HCT116 (cell line): ENCODE measurements at regions not wholly inside any gene's neighbourhood (a gene's known extent, or its start where the extent isn't known, plus 50 kb on each side); places are given as distances from the start of the nearest gene placed in this dataset.

Experiments used
- CTCF ChIP-seq, 3 experiments: fragments of 200-600 bp in 1 of 3; sonication (generic) in 1 of 3; IDR thresholded peaks in 2 of 3; conservative IDR thresholded peaks in 1 of 3; 2 replicates each; pipeline ENCODE4 v1.5.1; 2012 to 2017; ENCODE audit warnings: low read depth in 2 of 3, low read length in 2 of 3, antibody characterized with exemption in 1 of 3, borderline replicate concordance in 1 of 3, control low read depth in 1 of 3, mild to moderate bottlenecking in 1 of 3, mixed read lengths in 1 of 3, mixed run types in 1 of 3, moderate library complexity in 1 of 3; ENCODE audit not compliant: insufficient read depth in 1 of 3
- POLR2A ChIP-seq: IDR thresholded peaks from 2 replicates; pipeline ENCODE4 v1.7.0; 2011; ENCODE audit warnings: borderline replicate concordance; ENCODE audit not compliant: insufficient read depth, insufficient read length; ENCODE audit errors: extremely low read depth
- RAD21 ChIP-seq: IDR thresholded peaks from 2 replicates; pipeline ENCODE4 v1.6.1; 2012; ENCODE audit warnings: low read depth, mild to moderate bottlenecking

- TF ChIP-seq CTCF (IDR thresholded peaks at IDR 0.05 in 2 of 3, conservative IDR thresholded peaks at IDR 0.05 in 1 of 3; ENCODE audit: borderline replicate concordance in 1 of 3, insufficient read depth in 1 of 3, low read depth in 2 of 3, low read length in 2 of 3) = no peak
- no peak for TF ChIP-seq POLR2A
- TF ChIP-seq RAD21 = no peak
Observed at GRCh38 chr9:109934857-109935215, 154.8 kb downstream of the PALM2AKAP2 start.
